ENCODE measurements at regions not wholly inside any gene's neighbourhood (a gene's known extent, or its start where the extent isn't known, plus 50 kb on each side); places are given as distances from the start of the nearest gene placed in this dataset.

GRCh38 chrX:45872480-45872879, 671.8 kb upstream of the DIPK2B start:
- TF ChIP-seq MYC (IDR thresholded peaks at IDR 0.05; ENCODE audit: low read depth, low read length) (no peak), POLR2AphosphoS5 (IDR thresholded peaks at IDR 0.05; ENCODE audit: insufficient read depth, low read depth, low read length) (no peak), JUN (IDR thresholded peaks at IDR 0.05; ENCODE audit: borderline replicate concordance, insufficient read depth, insufficient read length, low read depth) (no peak), CTCF (IDR thresholded peaks at IDR 0.05; ENCODE audit: extremely low read depth in 1 of 2, insufficient read depth in 1 of 2, low read depth in 1 of 2, low read length in 2 of 2) (no peak), POLR2A (IDR thresholded peaks at IDR 0.05; ENCODE audit: low read depth, low read length) (no peak)
- Histone ChIP-seq H3K9me1 (replicated peaks; ENCODE audit: control insufficient read depth, extremely low read depth, insufficient read depth, low read length) (no peaks in the 10 kb centered on the region), H3K9me3 (replicated peaks; ENCODE audit: control insufficient read depth, insufficient read depth, low read length) (no peaks in the 10 kb centered on the region), H3K27me3 (ENCODE audit: control insufficient read depth in 2 of 2, insufficient read depth in 2 of 2, low read length in 2 of 2) (peaks cover 0 to 1% of the 10 kb centered on the region in 2 experiments), H3K4me2 (ENCODE audit: insufficient read depth, low read length) (no peak overlapping the region), H2AFZ (ENCODE audit: low read depth, low read length) (no peak overlapping the region), H3K27ac (ENCODE audit: insufficient read depth, low read depth, low read length) (no peak overlapping the region), H3K9ac (replicated peaks; ENCODE audit: extremely low read depth, insufficient read depth, low read length) (no peak overlapping the region), H3K4me3 (replicated peaks in 1 of 3; ENCODE audit: insufficient read depth in 1 of 3, low read depth in 1 of 3, low read length in 3 of 3) (no peak overlapping the region), H3K4me1 (ENCODE audit: control insufficient read depth, extremely low read depth, insufficient read depth, low read length) (no peaks in the 10 kb centered on the region), H4K20me1 (replicated peaks; ENCODE audit: control insufficient read depth, extremely low read depth, insufficient read depth, low read length) (no peaks in the 10 kb centered on the region), H3K36me3 (ENCODE audit: control insufficient read depth in 2 of 2, extremely low read depth in 1 of 2, insufficient read depth in 2 of 2, low read length in 2 of 2) (no peaks in the 10 kb centered on the region), H3K79me2 (ENCODE audit: control insufficient read depth, insufficient read depth, low read length) (no peaks in the 10 kb centered on the region)
- ChIA-PET POLR2A (no interaction called here), CTCF (no interaction called here)
- intact Hi-C loops (cut with micrococcal nuclease) (no loop called here), dilution Hi-C loops (cut with MboI; ENCODE audit: extremely low pct_ligation_motif_present, low sequenced_read_pairs) (no loop called here)
- BruUV-seq (replicated peaks), result no TSS peak
- DNase-seq (ENCODE audit: low read depth, low spot score) (no peak), FAIRE-seq (no peak)

- no peak for DNase-seq (ENCODE audit: low read depth, low spot score)
- ChIA-PET POLR2A (no interaction called here), CTCF (no interaction called here)
- intact Hi-C loops (cut with micrococcal nuclease) (no loop called here), dilution Hi-C loops (cut with MboI; ENCODE audit: extremely low pct_ligation_motif_present, low sequenced_read_pairs) (no loop called here)
- Histone ChIP-seq H3K9me1 (replicated peaks; ENCODE audit: control insufficient read depth, extremely low read depth, insufficient read depth, low read length) (no peaks in the 10 kb centered on the region), H3K4me3 (replicated peaks in 1 of 3; ENCODE audit: insufficient read depth in 1 of 3, low read depth in 1 of 3, low read length in 3 of 3) (no peak overlapping the region), H3K79me2 (ENCODE audit: control insufficient read depth, insufficient read depth, low read length) (no peaks in the 10 kb centered on the region), H3K27ac (ENCODE audit: insufficient read depth, low read depth, low read length) (no peak overlapping the region), H3K36me3 (ENCODE audit: control insufficient read depth in 2 of 2, extremely low read depth in 1 of 2, insufficient read depth in 2 of 2, low read length in 2 of 2) (no peaks in the 10 kb centered on the region), H3K4me1 (ENCODE audit: control insufficient read depth, extremely low read depth, insufficient read depth, low read length) (no peaks in the 10 kb centered on the region), H2AFZ (ENCODE audit: low read depth, low read length) (no peak overlapping the region), H3K4me2 (ENCODE audit: insufficient read depth, low read length) (no peak overlapping the region), H3K9me3 (replicated peaks; ENCODE audit: control insufficient read depth, insufficient read depth, low read length) (no peaks in the 10 kb centered on the region), H3K27me3 (ENCODE audit: control insufficient read depth in 2 of 2, insufficient read depth in 2 of 2, low read length in 2 of 2) (peaks cover 0 to 5% of the 10 kb centered on the region in 2 experiments), H3K9ac (replicated peaks; ENCODE audit: extremely low read depth, insufficient read depth, low read length) (no peak overlapping the region), H4K20me1 (replicated peaks; ENCODE audit: control insufficient read depth, extremely low read depth, insufficient read depth, low read length) (no peaks in the 10 kb centered on the region)
- no peak for FAIRE-seq
- TF ChIP-seq EZH2 (IDR thresholded peaks at IDR 0.05; ENCODE audit: borderline replicate concordance, low read depth, low read length, severe bottlenecking) (no peak), CTCF (IDR thresholded peaks at IDR 0.05; ENCODE audit: extremely low read depth in 1 of 2, insufficient read depth in 1 of 2, low read depth in 1 of 2, low read length in 2 of 2) (no peak)
- BruUV-seq (replicated peaks), result no TSS peak
These were observed 667.7 kb upstream of the DIPK2B start for GRCh38 chrX:45868425-45868824.
